ENCODE measurements at regions not wholly inside any gene's neighbourhood (a gene's known extent, or its start where the extent isn't known, plus 50 kb on each side); places are given as distances from the start of the nearest gene placed in this dataset.

- no peak for TF ChIP-seq CTCF (IDR thresholded peaks at IDR 0.05; ENCODE audit: partially characterized antibody, unreplicated experiment)
- H3K27me3 Mint-ChIP-seq (ENCODE audit: unreplicated experiment): no peaks in the 10 kb centered on the region
- DNase-seq: no peak
These were observed 64.8 kb upstream of the LPP start for GRCh38 chr3:188088948-188089685.

GRCh38 chr3:188090620-188091309, 63.2 kb upstream of the LPP start:
- Mint-ChIP-seq H3K27ac (ENCODE audit: unreplicated experiment) (no peak overlapping the region), H3K27me3 (ENCODE audit: unreplicated experiment) (no peaks in the 10 kb centered on the region), H3K9me3 (ENCODE audit: unreplicated experiment) (no peaks in the 10 kb centered on the region), H3K4me1 (ENCODE audit: low read depth, unreplicated experiment) (no peaks in the 10 kb centered on the region), H3K4me3 (ENCODE audit: unreplicated experiment) (no peak overlapping the region), H3K36me3 (ENCODE audit: unreplicated experiment) (no peaks in the 10 kb centered on the region)
- no peak for DNase-seq
- no peak for TF ChIP-seq CTCF (IDR thresholded peaks at IDR 0.05; ENCODE audit: partially characterized antibody, unreplicated experiment)

More at GRCh38 chr3:188088948-188089685, 64.8 kb upstream of the LPP start:
- no peaks in the 10 kb centered on the region for H3K9me3 Mint-ChIP-seq (ENCODE audit: unreplicated experiment)
- H3K36me3 Mint-ChIP-seq (ENCODE audit: unreplicated experiment): no peaks in the 10 kb centered on the region
- no peak overlapping the region for H3K4me3 Mint-ChIP-seq (ENCODE audit: unreplicated experiment)
- H3K27ac Mint-ChIP-seq (ENCODE audit: unreplicated experiment): no peak overlapping the region
- no peaks in the 10 kb centered on the region for H3K4me1 Mint-ChIP-seq (ENCODE audit: low read depth, unreplicated experiment)

- Mint-ChIP-seq H3K27me3 (ENCODE audit: unreplicated experiment) (no peaks in the 10 kb centered on the region), H3K4me1 (ENCODE audit: low read depth, unreplicated experiment) (no peaks in the 10 kb centered on the region), H3K36me3 (ENCODE audit: unreplicated experiment) (no peaks in the 10 kb centered on the region)
These were observed 62.2 kb upstream of the LPP start for GRCh38 chr3:188091746-188092145.

GRCh38 chr3:188092648-188093047, 61.3 kb upstream of the LPP start:
- TF ChIP-seq CTCF (IDR thresholded peaks at IDR 0.05; ENCODE audit: partially characterized antibody, unreplicated experiment): no peak
- no peak overlapping the region for H3K27ac Mint-ChIP-seq (ENCODE audit: unreplicated experiment)
- H3K27me3 Mint-ChIP-seq (ENCODE audit: unreplicated experiment): no peaks in the 10 kb centered on the region
- no peak for DNase-seq
- H3K4me3 Mint-ChIP-seq (ENCODE audit: unreplicated experiment): no peak overlapping the region
- no peaks in the 10 kb centered on the region for H3K36me3 Mint-ChIP-seq (ENCODE audit: unreplicated experiment)
- no peaks in the 10 kb centered on the region for H3K9me3 Mint-ChIP-seq (ENCODE audit: unreplicated experiment)
- H3K4me1 Mint-ChIP-seq (ENCODE audit: low read depth, unreplicated experiment): no peaks in the 10 kb centered on the region

More at GRCh38 chr3:188091746-188092145, 62.2 kb upstream of the LPP start:
- no peak overlapping the region for H3K27ac Mint-ChIP-seq (ENCODE audit: unreplicated experiment)
- TF ChIP-seq CTCF (IDR thresholded peaks at IDR 0.05; ENCODE audit: partially characterized antibody, unreplicated experiment): no peak
- H3K9me3 Mint-ChIP-seq (ENCODE audit: unreplicated experiment): no peaks in the 10 kb centered on the region
- no peak overlapping the region for H3K4me3 Mint-ChIP-seq (ENCODE audit: unreplicated experiment)
- no peak for DNase-seq

- Mint-ChIP-seq H3K27me3 (ENCODE audit: unreplicated experiment) (no peaks in the 10 kb centered on the region), H3K36me3 (ENCODE audit: unreplicated experiment) (no peaks in the 10 kb centered on the region), H3K9me3 (ENCODE audit: unreplicated experiment) (peaks cover under 1% of the 10 kb centered on the region), H3K4me1 (ENCODE audit: low read depth, unreplicated experiment) (no peaks in the 10 kb centered on the region), H3K4me3 (ENCODE audit: unreplicated experiment) (no peak overlapping the region), H3K27ac (ENCODE audit: unreplicated experiment) (no peak overlapping the region)
- TF ChIP-seq CTCF (IDR thresholded peaks at IDR 0.05; ENCODE audit: partially characterized antibody, unreplicated experiment): no peak
- DNase-seq: no peak
These were observed 58.5 kb upstream of the LPP start for GRCh38 chr3:188095431-188095830.

All from glutamatergic neuron (in vitro differentiated cells).